ENCODE measurements at regions not wholly inside any gene's neighbourhood (a gene's known extent, or its start where the extent isn't known, plus 50 kb on each side); places are given as distances from the start of the nearest gene placed in this dataset.

- H3K9me3 ChIP-seq (ENCODE audit: low read length), result no peaks in the 10 kb centered on the region
- peaks cover 0 to 17% of the 10 kb centered on the region in 2 donors for H3K27me3 ChIP-seq (ENCODE audit: control insufficient read depth in 1 of 2, insufficient read depth in 2 of 2, low read length in 2 of 2)
- no peaks in the 10 kb centered on the region for H3K4me1 ChIP-seq (ENCODE audit: insufficient read depth, low read length)
- no peak overlapping the region for H3K9ac ChIP-seq (ENCODE audit: low read length)
- H3K27ac ChIP-seq (ENCODE audit: low read depth, low read length), result no peak overlapping the region
- no peaks in the 10 kb centered on the region for H3K36me3 ChIP-seq (ENCODE audit: insufficient read depth, low read length)
- no peak overlapping the region for H3K4me3 ChIP-seq (ENCODE audit: low read depth in 1 of 2, low read length in 2 of 2)
These were observed 104.8 kb upstream of the WNT4 start for GRCh38 chr1:22247527-22248245.

- no peaks in the 10 kb centered on the region for H3K36me3 ChIP-seq (ENCODE audit: insufficient read depth, low read length)
- H3K9ac ChIP-seq (ENCODE audit: low read length), result no peak overlapping the region
- no peak overlapping the region for H3K27ac ChIP-seq (ENCODE audit: low read depth, low read length)
- no peaks in the 10 kb centered on the region for H3K4me1 ChIP-seq (ENCODE audit: insufficient read depth, low read length)
- no peaks in the 10 kb centered on the region for H3K9me3 ChIP-seq (ENCODE audit: low read length)
- peaks cover 0 to 17% of the 10 kb centered on the region in 2 donors for H3K27me3 ChIP-seq (ENCODE audit: control insufficient read depth in 1 of 2, insufficient read depth in 2 of 2, low read length in 2 of 2)
- no peak overlapping the region for H3K4me3 ChIP-seq (ENCODE audit: low read depth in 1 of 2, low read length in 2 of 2)
These were observed 105.8 kb upstream of the WNT4 start for GRCh38 chr1:22248746-22249145.

GRCh38 chr1:22249928-22250680 is 107.2 kb upstream of the WNT4 start:
- no peaks in the 10 kb centered on the region for H3K36me3 ChIP-seq (ENCODE audit: insufficient read depth, low read length)
- no peak overlapping the region for H3K27ac ChIP-seq (ENCODE audit: low read depth, low read length)
- H3K4me3 ChIP-seq (ENCODE audit: low read depth in 1 of 2, low read length in 2 of 2), result no peak overlapping the region
- H3K9me3 ChIP-seq (ENCODE audit: low read length), result no peaks in the 10 kb centered on the region
- H3K9ac ChIP-seq (ENCODE audit: low read length), result no peak overlapping the region
- H3K4me1 ChIP-seq (ENCODE audit: insufficient read depth, low read length), result no peaks in the 10 kb centered on the region
- peaks cover 0 to 14% of the 10 kb centered on the region in 2 donors for H3K27me3 ChIP-seq (ENCODE audit: control insufficient read depth in 1 of 2, insufficient read depth in 2 of 2, low read length in 2 of 2)

GRCh38 chr1:22250724-22251123 is 107.8 kb upstream of the WNT4 start:
- H3K4me3 ChIP-seq (ENCODE audit: low read depth in 1 of 2, low read length in 2 of 2), result no peak overlapping the region
- no peaks in the 10 kb centered on the region for H3K9me3 ChIP-seq (ENCODE audit: low read length)
- H3K27me3 ChIP-seq (ENCODE audit: control insufficient read depth in 1 of 2, insufficient read depth in 2 of 2, low read length in 2 of 2), result peaks cover 0 to 9% of the 10 kb centered on the region in 2 donors
- H3K4me1 ChIP-seq (ENCODE audit: insufficient read depth, low read length), result no peaks in the 10 kb centered on the region
- H3K27ac ChIP-seq (ENCODE audit: low read depth, low read length), result no peak overlapping the region
- H3K9ac ChIP-seq (ENCODE audit: low read length), result no peak overlapping the region
- H3K36me3 ChIP-seq (ENCODE audit: insufficient read depth, low read length), result no peaks in the 10 kb centered on the region

GRCh38 chr1:22252251-22252650 is 109.4 kb upstream of the WNT4 start:
- peaks cover 0 to 5% of the 10 kb centered on the region in 2 donors for H3K27me3 ChIP-seq (ENCODE audit: control insufficient read depth in 1 of 2, insufficient read depth in 2 of 2, low read length in 2 of 2)
- no peak overlapping the region for H3K4me3 ChIP-seq (ENCODE audit: low read depth in 1 of 2, low read length in 2 of 2)
- no peak overlapping the region for H3K27ac ChIP-seq (ENCODE audit: low read depth, low read length)
- no peaks in the 10 kb centered on the region for H3K9me3 ChIP-seq (ENCODE audit: low read length)
- no peaks in the 10 kb centered on the region for H3K36me3 ChIP-seq (ENCODE audit: insufficient read depth, low read length)
- no peaks in the 10 kb centered on the region for H3K4me1 ChIP-seq (ENCODE audit: insufficient read depth, low read length)
- no peak overlapping the region for H3K9ac ChIP-seq (ENCODE audit: low read length)

- no peak overlapping the region for H3K9ac ChIP-seq (ENCODE audit: low read length)
These were observed 110.3 kb upstream of the WNT4 start for GRCh38 chr1:22253012-22253790.

GRCh38 chr1:22254756-22255155 is 111.9 kb upstream of the WNT4 start:
- Histone ChIP-seq H3K36me3 (ENCODE audit: insufficient read depth, low read length) (no peaks in the 10 kb centered on the region), H3K9me3 (ENCODE audit: low read length) (no peaks in the 10 kb centered on the region), H3K4me1 (ENCODE audit: insufficient read depth, low read length) (no peaks in the 10 kb centered on the region), H3K9ac (ENCODE audit: low read length) (no peak overlapping the region), H3K4me3 (ENCODE audit: low read depth in 1 of 2, low read length in 2 of 2) (no peak overlapping the region), H3K27me3 (ENCODE audit: control insufficient read depth in 1 of 2, insufficient read depth in 2 of 2, low read length in 2 of 2) (no peaks in the 10 kb centered on the region), H3K27ac (ENCODE audit: low read depth, low read length) (no peak overlapping the region)

More at GRCh38 chr1:22253012-22253790, 110.3 kb upstream of the WNT4 start:
- no peaks in the 10 kb centered on the region for H3K4me1 ChIP-seq (ENCODE audit: insufficient read depth, low read length)
- no peaks in the 10 kb centered on the region for H3K27me3 ChIP-seq (ENCODE audit: control insufficient read depth in 1 of 2, insufficient read depth in 2 of 2, low read length in 2 of 2)
- H3K36me3 ChIP-seq (ENCODE audit: insufficient read depth, low read length), result no peaks in the 10 kb centered on the region
- H3K9me3 ChIP-seq (ENCODE audit: low read length), result no peaks in the 10 kb centered on the region
- H3K4me3 ChIP-seq (ENCODE audit: low read depth in 1 of 2, low read length in 2 of 2), result no peak overlapping the region
- H3K27ac ChIP-seq (ENCODE audit: low read depth, low read length), result no peak overlapping the region

- Histone ChIP-seq H3K36me3 (ENCODE audit: insufficient read depth, low read length) (no peaks in the 10 kb centered on the region), H3K27me3 (ENCODE audit: control insufficient read depth in 1 of 2, insufficient read depth in 2 of 2, low read length in 2 of 2) (no peaks in the 10 kb centered on the region), H3K9ac (ENCODE audit: low read length) (no peak overlapping the region), H3K9me3 (ENCODE audit: low read length) (no peaks in the 10 kb centered on the region), H3K4me3 (ENCODE audit: low read depth in 1 of 2, low read length in 2 of 2) (no peak overlapping the region), H3K4me1 (ENCODE audit: insufficient read depth, low read length) (no peaks in the 10 kb centered on the region), H3K27ac (ENCODE audit: low read depth, low read length) (no peak overlapping the region)
These were observed 112.7 kb upstream of the WNT4 start for GRCh38 chr1:22255341-22256212.

- Histone ChIP-seq H3K9ac (ENCODE audit: low read length) (no peak overlapping the region), H3K36me3 (ENCODE audit: insufficient read depth, low read length) (no peaks in the 10 kb centered on the region), H3K4me1 (ENCODE audit: insufficient read depth, low read length) (no peaks in the 10 kb centered on the region), H3K4me3 (ENCODE audit: low read depth in 1 of 2, low read length in 2 of 2) (no peak overlapping the region), H3K27me3 (ENCODE audit: control insufficient read depth in 1 of 2, insufficient read depth in 2 of 2, low read length in 2 of 2) (no peaks in the 10 kb centered on the region), H3K27ac (ENCODE audit: low read depth, low read length) (no peak overlapping the region), H3K9me3 (ENCODE audit: low read length) (no peaks in the 10 kb centered on the region)
These were observed 113.3 kb upstream of the WNT4 start for GRCh38 chr1:22256213-22256512.

- Histone ChIP-seq H3K9me3 (ENCODE audit: low read length) (no peaks in the 10 kb centered on the region), H3K4me1 (ENCODE audit: insufficient read depth, low read length) (no peaks in the 10 kb centered on the region), H3K4me3 (ENCODE audit: low read depth in 1 of 2, low read length in 2 of 2) (no peak overlapping the region), H3K36me3 (ENCODE audit: insufficient read depth, low read length) (no peaks in the 10 kb centered on the region), H3K9ac (ENCODE audit: low read length) (no peak overlapping the region), H3K27me3 (ENCODE audit: control insufficient read depth in 1 of 2, insufficient read depth in 2 of 2, low read length in 2 of 2) (no peaks in the 10 kb centered on the region), H3K27ac (ENCODE audit: low read depth, low read length) (no peak overlapping the region)
These were observed 114.7 kb upstream of the WNT4 start for GRCh38 chr1:22257290-22258275.

Data from muscle layer of colon (tissue), 2 donors.